AG04450 (cell line): ENCODE measurements at regions not wholly inside any gene's neighbourhood (a gene's known extent, or its start where the extent isn't known, plus 50 kb on each side); places are given as distances from the start of the nearest gene placed in this dataset.

Source experiments
- CTCF ChIA-PET: fragments of 300-600, 350-600 bp; formaldehyde crosslinking; extraction: SDS; loops from one replicate; lab custom pipeline; 2022; ENCODE audit warnings: antibody characterized with exemption, inconsistent platforms; lab: Charles Lee
- POLR2A ChIA-PET: fragments of 350-600 bp; formaldehyde crosslinking; extraction: SDS; loops from one replicate; lab custom pipeline; 2021; ENCODE audit warnings: antibody characterized with exemption, inconsistent platforms; lab: Yijun Ruan, JAX
- DNase-seq: peaks from one replicate; pipeline ENCODE4 v3.0.0-alpha.2; 2011; ENCODE audit warnings: low read depth, low spot score
- H3K27ac ChIP-seq: one replicate; pipeline ENCODE4 v1.5.1; 2012; ENCODE audit warnings: low read depth, low read length, control low read depth
- H3K27me3 ChIP-seq: one replicate; pipeline ENCODE4 v1.6.0; 2012; ENCODE audit warnings: low read length; ENCODE audit not compliant: control insufficient read depth, insufficient read depth
- H3K4me3 ChIP-seq: 2 replicates; pipeline ENCODE4 v1.5.1; 2011; ENCODE audit warnings: mild to moderate bottlenecking, low read depth, low read length, control low read depth
- H3K9me3 ChIP-seq: 2 replicates; pipeline ENCODE4 v1.5.1; 2012; ENCODE audit warnings: low read length; ENCODE audit not compliant: control insufficient read depth, insufficient read depth
- TF ChIP-seq, protein P1 (sequence below): IDR thresholded peaks from 2 replicates; pipeline ENCODE4 v1.5.1; 2011; ENCODE audit warnings: low read depth, low read length, control low read depth, inconsistent platforms

DNA sequence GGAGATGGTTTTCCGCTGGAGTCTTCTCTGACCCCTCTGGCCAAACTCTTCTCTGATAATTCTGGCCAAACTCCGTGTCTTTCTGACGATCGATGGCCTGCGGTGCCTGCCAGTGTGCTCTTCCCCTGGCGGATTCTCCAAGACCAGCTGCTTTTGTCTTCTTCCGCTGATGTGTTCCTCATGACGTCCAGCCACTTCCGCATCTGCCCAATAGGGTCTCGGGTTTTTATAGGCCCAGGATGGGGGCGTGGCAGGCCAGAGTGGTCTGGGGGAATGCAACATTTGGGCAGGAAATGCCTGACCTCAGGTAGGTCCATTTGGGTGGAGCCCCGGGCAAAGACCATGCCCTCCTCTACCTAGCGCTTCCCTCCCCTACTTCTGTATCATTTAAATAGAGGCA lies 1542.1 kb downstream of the STIM2 start:
- H3K4me3 ChIP-seq, result no peak overlapping the region
- ChIA-PET POLR2A (no interaction called here), CTCF (no interaction called here)
- no peak overlapping the region for H3K27ac ChIP-seq
- H3K27me3 ChIP-seq, result no peaks in the 10 kb centered on the region
- TF ChIP-seq, protein P1, sequence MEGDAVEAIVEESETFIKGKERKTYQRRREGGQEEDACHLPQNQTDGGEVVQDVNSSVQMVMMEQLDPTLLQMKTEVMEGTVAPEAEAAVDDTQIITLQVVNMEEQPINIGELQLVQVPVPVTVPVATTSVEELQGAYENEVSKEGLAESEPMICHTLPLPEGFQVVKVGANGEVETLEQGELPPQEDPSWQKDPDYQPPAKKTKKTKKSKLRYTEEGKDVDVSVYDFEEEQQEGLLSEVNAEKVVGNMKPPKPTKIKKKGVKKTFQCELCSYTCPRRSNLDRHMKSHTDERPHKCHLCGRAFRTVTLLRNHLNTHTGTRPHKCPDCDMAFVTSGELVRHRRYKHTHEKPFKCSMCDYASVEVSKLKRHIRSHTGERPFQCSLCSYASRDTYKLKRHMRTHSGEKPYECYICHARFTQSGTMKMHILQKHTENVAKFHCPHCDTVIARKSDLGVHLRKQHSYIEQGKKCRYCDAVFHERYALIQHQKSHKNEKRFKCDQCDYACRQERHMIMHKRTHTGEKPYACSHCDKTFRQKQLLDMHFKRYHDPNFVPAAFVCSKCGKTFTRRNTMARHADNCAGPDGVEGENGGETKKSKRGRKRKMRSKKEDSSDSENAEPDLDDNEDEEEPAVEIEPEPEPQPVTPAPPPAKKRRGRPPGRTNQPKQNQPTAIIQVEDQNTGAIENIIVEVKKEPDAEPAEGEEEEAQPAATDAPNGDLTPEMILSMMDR, result no peak
- no peaks in the 10 kb centered on the region for H3K9me3 ChIP-seq
- no peak for DNase-seq

DNA sequence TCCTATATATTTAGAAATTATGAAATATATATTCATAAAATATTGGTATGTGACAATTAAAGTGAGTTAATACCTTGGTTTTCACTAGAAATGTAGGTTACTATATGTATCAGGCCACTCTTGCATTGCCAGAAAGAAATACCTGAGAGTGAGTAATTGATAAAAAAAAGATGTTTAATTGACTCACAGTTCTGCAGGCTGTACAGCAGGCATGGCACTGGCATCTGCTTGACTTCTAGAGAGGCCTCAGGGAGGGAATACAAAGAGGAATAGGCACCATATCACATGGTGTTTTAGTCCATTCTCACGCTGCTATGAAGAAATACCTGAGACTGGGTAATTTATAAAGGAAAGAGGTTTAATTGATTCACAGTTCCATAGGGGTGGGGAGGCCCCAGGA lies 1560.6 kb downstream of the STIM2 start:
- no peak overlapping the region for H3K4me3 ChIP-seq
- TF ChIP-seq, protein P1, result no peak
- H3K27ac ChIP-seq, result no peak overlapping the region
- POLR2A ChIA-PET, result no interaction called here
- no peak for DNase-seq
- no peaks in the 10 kb centered on the region for H3K9me3 ChIP-seq
- CTCF ChIA-PET, result no interaction called here
- H3K27me3 ChIP-seq, result no peaks in the 10 kb centered on the region

DNA sequence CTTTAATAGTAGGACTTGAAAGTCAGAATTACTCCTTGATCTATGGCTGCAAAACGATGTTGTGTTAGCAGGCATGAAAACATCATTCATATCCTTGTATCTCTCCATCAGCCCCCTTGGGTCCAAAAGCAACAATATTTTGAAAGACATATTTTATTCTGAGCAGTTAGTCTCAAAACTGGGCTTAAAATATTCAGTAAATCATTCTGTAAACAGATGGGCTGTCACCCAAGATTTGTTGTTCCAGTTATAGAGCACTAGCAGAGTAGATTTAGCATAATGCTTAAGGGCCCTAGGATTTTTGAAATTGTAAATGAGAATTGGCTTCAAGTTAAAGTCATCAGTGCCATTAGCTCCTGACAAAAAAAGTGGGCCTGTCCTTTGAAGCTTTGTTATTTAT lies 1565.6 kb downstream of the STIM2 start:
- CTCF ChIA-PET, result no interaction called here

DNA sequence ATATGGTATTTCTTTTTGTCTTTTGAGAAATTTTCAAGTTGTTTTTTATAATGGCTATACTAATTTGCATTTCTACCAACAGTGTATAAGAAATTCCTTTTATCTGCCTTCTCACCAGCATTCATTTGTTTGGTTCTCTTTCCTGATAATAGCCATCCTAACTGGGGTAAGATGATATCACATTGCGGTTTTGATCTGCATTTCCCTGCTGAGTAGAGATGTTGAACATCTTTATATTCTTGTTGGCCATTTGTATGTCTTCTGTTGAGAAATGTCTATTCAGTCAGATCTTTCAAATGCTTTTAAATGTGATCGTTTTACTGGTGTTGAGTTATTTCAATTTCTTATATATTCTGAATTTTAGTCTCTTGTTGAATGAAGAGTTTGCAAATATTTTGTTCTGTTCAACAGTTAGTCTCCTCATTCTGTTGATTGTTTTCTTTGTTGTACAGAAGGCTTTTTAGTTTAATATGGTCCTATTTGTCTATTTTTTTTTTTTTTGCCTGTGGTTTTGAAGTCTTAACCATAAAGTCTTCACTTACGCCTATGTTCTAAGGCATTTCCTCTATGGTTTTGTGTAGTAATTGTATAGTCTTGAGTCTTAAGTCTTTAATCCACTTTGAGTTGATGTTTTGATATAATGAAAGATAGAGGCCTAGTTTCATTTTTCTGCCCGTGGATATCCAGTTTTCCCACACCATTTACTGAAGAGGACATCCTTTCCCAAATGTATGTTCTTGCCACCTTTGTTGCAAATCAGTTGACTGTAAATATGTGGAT lies 1566.9 kb downstream of the STIM2 start:
- DNase-seq, result no peak
- POLR2A ChIA-PET, result no interaction called here
- H3K27me3 ChIP-seq, result no peaks in the 10 kb centered on the region
- no peaks in the 10 kb centered on the region; the same call in 1 of the 2 replicates for H3K9me3 ChIP-seq
- CTCF ChIA-PET, result no interaction called here
- TF ChIP-seq, protein P1, result no peak
- no peak overlapping the region for H3K4me3 ChIP-seq
- no peak overlapping the region for H3K27ac ChIP-seq

More for the DNA sequence above, 1565.6 kb downstream of the STIM2 start:
- DNase-seq, result no peak
- no peak overlapping the region for H3K27ac ChIP-seq
- no peak overlapping the region for H3K4me3 ChIP-seq
- POLR2A ChIA-PET, result no interaction called here
- no peaks in the 10 kb centered on the region for H3K27me3 ChIP-seq
- TF ChIP-seq, protein P1, result no peak
- no peaks in the 10 kb centered on the region for H3K9me3 ChIP-seq

DNA sequence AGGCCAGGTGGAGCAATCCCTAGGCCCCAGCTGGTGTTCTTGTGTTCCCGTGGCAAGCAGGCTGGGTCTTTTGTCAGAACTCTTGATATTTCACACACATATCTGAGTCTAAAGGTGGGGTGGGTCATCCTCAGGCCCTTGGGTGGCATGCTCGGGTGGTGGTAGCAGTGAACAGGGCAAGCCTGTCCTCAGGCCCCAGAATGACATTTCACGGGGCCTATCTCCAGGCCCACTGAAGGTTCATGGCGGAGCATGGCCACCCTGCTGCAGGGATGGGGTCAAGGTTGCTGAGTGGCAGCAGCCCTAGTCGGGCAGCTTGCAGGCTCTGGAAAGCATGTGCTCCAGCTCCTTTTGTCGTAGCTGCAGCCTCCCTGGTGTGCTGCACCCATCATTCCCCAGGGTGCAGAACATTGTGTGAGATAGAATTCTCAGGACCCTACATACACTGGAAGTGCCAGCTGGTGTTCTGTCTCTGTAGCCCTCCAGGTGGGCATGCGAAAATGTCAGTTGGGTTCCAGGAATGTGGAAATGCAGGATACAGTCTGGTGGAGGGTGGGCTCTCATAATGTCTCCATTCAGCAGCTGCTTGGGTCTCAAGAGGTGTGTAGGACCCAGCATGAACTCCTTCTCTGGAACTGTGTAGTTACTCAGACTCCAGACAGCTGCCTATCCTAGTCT lies 1571.8 kb downstream of the STIM2 start:
- TF ChIP-seq, protein P1, result no peak
- ChIA-PET CTCF (no interaction called here), POLR2A (no interaction called here)
- Histone ChIP-seq H3K4me3 (no peak overlapping the region), H3K27me3 (no peaks in the 10 kb centered on the region), H3K27ac (no peak overlapping the region), H3K9me3 (no peaks in the 10 kb centered on the region; the same call in 1 of the 2 replicates)
- no peak for DNase-seq
